H9 (cell line): ENCODE measurements at regions not wholly inside any gene's neighbourhood (a gene's known extent, or its start where the extent isn't known, plus 50 kb on each side); places are given as distances from the start of the nearest gene placed in this dataset.

ENCODE experiments used
- DNase-seq: peaks from one replicate; pipeline ENCODE4 v3.0.0-alpha.2; 2017
- H2AFZ ChIP-seq: one replicate; pipeline ENCODE4 v1.6.1; 2013; ENCODE audit warnings: mild to moderate bottlenecking, low read length, control low read depth, moderate library complexity
- H2AK5ac ChIP-seq: 2 replicates; pipeline ENCODE4 v1.6.1; 2013; ENCODE audit warnings: low read length, control low read depth, mixed read lengths; ENCODE audit not compliant: insufficient read length
- H2BK120ac ChIP-seq: one replicate; pipeline ENCODE4 v1.6.1; 2013; ENCODE audit warnings: low read depth, mild to moderate bottlenecking, low read length, control low read depth, inconsistent platforms; ENCODE audit not compliant: poor library complexity, severe bottlenecking
- H2BK12ac ChIP-seq: 2 replicates; pipeline ENCODE4 v1.6.1; 2013; ENCODE audit warnings: low read length, control low read depth, mixed read lengths, low read depth; ENCODE audit not compliant: insufficient read length
- H2BK15ac ChIP-seq: 2 replicates; pipeline ENCODE4 v1.6.1; 2013; ENCODE audit warnings: low read depth, low read length, control low read depth
- H2BK20ac ChIP-seq: one replicate; pipeline ENCODE4 v1.6.1; 2013; ENCODE audit warnings: low read depth, mild to moderate bottlenecking, low read length, control low read depth, inconsistent platforms; ENCODE audit not compliant: poor library complexity, severe bottlenecking
- H2BK5ac ChIP-seq: 2 replicates; pipeline ENCODE4 v1.6.1; 2013; ENCODE audit warnings: low read length, control low read depth, mixed read lengths; ENCODE audit not compliant: insufficient read length
- H3K14ac ChIP-seq: 2 replicates; pipeline ENCODE4 v1.6.1; 2013; ENCODE audit warnings: low read length, control low read depth; ENCODE audit not compliant: insufficient read depth
- H3K18ac ChIP-seq: 2 replicates; pipeline ENCODE4 v1.6.1; 2013; ENCODE audit warnings: low read depth, mild to moderate bottlenecking, mixed read lengths, low read length, control low read depth; ENCODE audit not compliant: insufficient read length
- H3K23ac ChIP-seq: 2 replicates; pipeline ENCODE4 v1.6.1; 2013; ENCODE audit warnings: low read length, control low read depth, mixed read lengths, low read depth; ENCODE audit not compliant: insufficient read length
- H3K23me2 ChIP-seq: 2 replicates; pipeline ENCODE4 v1.6.1; 2013; ENCODE audit warnings: low read depth, mild to moderate bottlenecking, mixed read lengths, low read length, control low read depth; ENCODE audit not compliant: insufficient read length, poor library complexity, severe bottlenecking
- H3K27ac ChIP-seq: 2 replicates; pipeline ENCODE4 v1.5.1; 2013; ENCODE audit warnings: low read length, control low read depth, mixed read lengths, low read depth; ENCODE audit not compliant: insufficient read length
- H3K27me3 ChIP-seq: 2 replicates; pipeline ENCODE4 v1.6.1; 2013; ENCODE audit warnings: low read length, control low read depth, inconsistent platforms; ENCODE audit not compliant: insufficient read depth
- H3K4ac ChIP-seq: 2 replicates; pipeline ENCODE4 v1.6.1; 2013; ENCODE audit warnings: low read depth, mild to moderate bottlenecking, control low read depth, inconsistent platforms, low read length, moderate library complexity
- H3K4me1 ChIP-seq: 2 replicates; pipeline ENCODE4 v1.6.1; 2013; ENCODE audit warnings: low read length, control low read depth, inconsistent platforms; ENCODE audit not compliant: insufficient read depth
- H3K4me2 ChIP-seq: 2 replicates; pipeline ENCODE4 v1.6.1; 2013; ENCODE audit warnings: low read length, control low read depth, mixed read lengths; ENCODE audit not compliant: insufficient read length, insufficient read depth
- H3K56ac ChIP-seq: 2 replicates; pipeline ENCODE4 v1.6.1; 2013; ENCODE audit warnings: low read depth, mild to moderate bottlenecking, mixed read lengths, low read length, control low read depth; ENCODE audit not compliant: insufficient read length
- H3K79me1 ChIP-seq: 2 replicates; pipeline ENCODE4 v1.6.1; 2013; ENCODE audit warnings: low read depth, mild to moderate bottlenecking, moderate library complexity, low read length, control low read depth, inconsistent platforms; ENCODE audit not compliant: insufficient read depth, poor library complexity, severe bottlenecking
- H3K79me2 ChIP-seq: 2 replicates; pipeline ENCODE4 v1.6.1; 2013; ENCODE audit warnings: low read length, control low read depth, inconsistent platforms; ENCODE audit not compliant: insufficient read depth
- H3K9ac ChIP-seq: 2 replicates; pipeline ENCODE4 v1.6.1; 2013; ENCODE audit warnings: low read length, control low read depth, mixed read lengths; ENCODE audit not compliant: insufficient read length; ENCODE audit errors: extremely low read depth
- H3K9me3 ChIP-seq: one replicate; pipeline ENCODE4 v1.6.1; 2013; ENCODE audit warnings: low read depth, low read length, inconsistent platforms; ENCODE audit not compliant: control insufficient read depth
- H3T11ph ChIP-seq: one replicate; pipeline ENCODE4 v1.6.1; 2013; ENCODE audit warnings: mild to moderate bottlenecking, low read length, control low read depth, inconsistent platforms
- H4K20me1 ChIP-seq: one replicate; pipeline ENCODE4 v1.6.1; 2013; ENCODE audit not compliant: control insufficient read depth, insufficient read length, insufficient read depth
- H4K5ac ChIP-seq: 2 replicates; pipeline ENCODE4 v1.6.1; 2013; ENCODE audit warnings: low read depth, mild to moderate bottlenecking, mixed read lengths, low read length, control low read depth; ENCODE audit not compliant: insufficient read length
- H4K8ac ChIP-seq: replicated peaks from 2 replicates; pipeline ENCODE4 v1.6.1; 2013; ENCODE audit warnings: low read length, control low read depth, mixed read lengths, low read depth; ENCODE audit not compliant: insufficient read length
- H4K91ac ChIP-seq: 2 replicates; pipeline ENCODE4 v1.6.1; 2013; ENCODE audit warnings: low read depth, mild to moderate bottlenecking, moderate library complexity, mixed read lengths, low read length, control low read depth; ENCODE audit not compliant: insufficient read length
- H3K27ac Mint-ChIP-seq, 3 experiments: 2 replicates in 2 of 3; 3 replicates in 1 of 3; pipeline ENCODE4 v1.8.0; 2020 to 2021; ENCODE audit warnings: mixed read lengths in 3 of 3, mild to moderate bottlenecking in 1 of 3, moderate library complexity in 1 of 3
- H3K27me3 Mint-ChIP-seq: 2 replicates; pipeline ENCODE4 v1.8.0; 2021; ENCODE audit warnings: low read depth, mild to moderate bottlenecking, moderate library complexity, mixed read lengths
- H3K36me3 Mint-ChIP-seq, 3 experiments: 2 replicates in 2 of 3; 3 replicates in 1 of 3; pipeline ENCODE4 v1.8.0; 2020 to 2021; ENCODE audit warnings: low read depth in 3 of 3, mixed read lengths in 3 of 3; ENCODE audit not compliant: insufficient read depth in 1 of 3
- H3K4me1 Mint-ChIP-seq, 2 experiments: 2 replicates each; pipeline ENCODE4 v1.8.0; 2020; ENCODE audit warnings: mixed read lengths in 2 of 2
- H3K4me3 Mint-ChIP-seq, 2 experiments: 2 replicates in 1 of 2; 3 replicates in 1 of 2; pipeline ENCODE4 v1.8.0; 2020 to 2021; ENCODE audit warnings: mild to moderate bottlenecking in 2 of 2, mixed read lengths in 2 of 2, moderate library complexity in 1 of 2
- H3K9me3 Mint-ChIP-seq, 2 experiments: 2 replicates in 1 of 2; 3 replicates in 1 of 2; pipeline ENCODE4 v1.8.0; 2020; ENCODE audit warnings: mild to moderate bottlenecking in 2 of 2, mixed read lengths in 2 of 2, moderate library complexity in 1 of 2
- CTCF ChIP-seq: fragments of 200-600 bp; sonication (generic); conservative IDR thresholded peaks from 3 replicates; pipeline ENCODE4 v1.8.0; 2021; ENCODE audit warnings: antibody characterized with exemption, mild to moderate bottlenecking
- WGBS: extraction: QIAGEN DNeasy Blood & Tissue Kit; methylation state at CpG from one replicate; pipeline ENCODE4 v1.1.7; 2013; ENCODE audit warnings: missing lambda C conversion rate, low lambda C conversion rate, mixed read lengths; ENCODE audit not compliant: insufficient read length; ENCODE audit errors: extremely low coverage; 5-methylcytosine and 5-hydroxymethylcytosine counted together

- peaks cover 4 to 10% of the 10 kb centered on the region in 2 experiments for H3K4me1 Mint-ChIP-seq
- Histone ChIP-seq H4K5ac (no peak overlapping the region), H3K27me3 (no peaks in the 10 kb centered on the region), H3K79me1 (no peaks in the 10 kb centered on the region), H3K23me2 (no peaks in the 10 kb centered on the region), H3K79me2 (no peaks in the 10 kb centered on the region), H3K4me2 (no peak overlapping the region), H3K27ac (no peak overlapping the region), H4K20me1 (no peaks in the 10 kb centered on the region), H3K9me3 (no peaks in the 10 kb centered on the region), H2BK15ac (no peak overlapping the region), H4K91ac (no peak overlapping the region), H3K9ac (no peak overlapping the region), H3K4me1 (no peaks in the 10 kb centered on the region), H3K18ac (no peak overlapping the region), H3K4ac (no peak overlapping the region), H2AK5ac (no peak overlapping the region), H4K8ac (no peak overlapping the region), H3K23ac (no peak overlapping the region), H2BK20ac (no peak overlapping the region), H2BK5ac (no peak overlapping the region), H3T11ph (no peak overlapping the region), H3K56ac (no peak overlapping the region), H2BK120ac (no peak overlapping the region), H3K14ac (no peak overlapping the region), H2AFZ (no peak overlapping the region), H2BK12ac (no peak overlapping the region)
- H3K27me3 Mint-ChIP-seq, result peaks cover 13% of the 10 kb centered on the region
- WGBS, result no CpG with 5 or more reads among the region's 26 CpGs
- TF ChIP-seq CTCF, result no peak
- no peaks in the 10 kb centered on the region; a peak in 1 of 7 replicates for H3K36me3 Mint-ChIP-seq
- H3K27ac Mint-ChIP-seq, result no peak overlapping the region; a peak in 1 of 7 replicates
- H3K4me3 Mint-ChIP-seq, result no peak overlapping the region
- no peak for DNase-seq
- peaks cover 0 to under 1% of the 10 kb centered on the region in 2 experiments; a peak in 3 of 5 replicates for H3K9me3 Mint-ChIP-seq
Measured at GRCh38 chr16:86993426-86994110, 323.6 kb downstream of the C16orf95 start.
